ENCODE measurements at regions not wholly inside any gene's neighbourhood (a gene's known extent, or its start where the extent isn't known, plus 50 kb on each side); places are given as distances from the start of the nearest gene placed in this dataset.

- TF ChIP-seq CTCF (IDR thresholded peaks at IDR 0.05) (no peak), POLR2A (IDR thresholded peaks at IDR 0.05) (no peak), EP300 (IDR thresholded peaks at IDR 0.05; ENCODE audit: low read depth) (no peak)
Measured at GRCh38 chr18:27735117-27735516, 441.8 kb downstream of the CDH2 start.
